Progenitor cell of endocrine pancreas (in vitro differentiated cells): ENCODE measurements at regions not wholly inside any gene's neighbourhood (a gene's known extent, or its start where the extent isn't known, plus 50 kb on each side); places are given as distances from the start of the nearest gene placed in this dataset.

Experiments
- DNase-seq: peaks from one replicate; pipeline ENCODE4 v3.0.0; 2021; ENCODE audit warnings: low spot score; ENCODE audit not compliant: unreplicated experiment
- H3K27ac Mint-ChIP-seq: 2 replicates; pipeline ENCODE4 v1.8.0; 2021; ENCODE audit warnings: mild to moderate bottlenecking, moderate library complexity, mixed read lengths
- H3K27me3 Mint-ChIP-seq: 2 replicates; pipeline ENCODE4 v1.8.0; 2021; ENCODE audit warnings: mixed read lengths
- H3K36me3 Mint-ChIP-seq: 2 replicates; pipeline ENCODE4 v1.8.0; 2022; ENCODE audit warnings: mixed read lengths; ENCODE audit not compliant: insufficient read depth
- H3K4me1 Mint-ChIP-seq: 2 replicates; pipeline ENCODE4 v1.8.0; 2021; ENCODE audit warnings: low read depth, mixed read lengths
- H3K4me3 Mint-ChIP-seq: 2 replicates; pipeline ENCODE4 v1.8.0; 2021; ENCODE audit warnings: low read depth, mild to moderate bottlenecking, moderate library complexity, mixed read lengths
- H3K9me3 Mint-ChIP-seq: 2 replicates; pipeline ENCODE4 v1.8.0; 2021; ENCODE audit warnings: low read depth, mixed read lengths
- TF ChIP-seq, protein P1 (sequence below): fragments of 200-600 bp; sonication (generic); IDR thresholded peaks from one replicate; pipeline ENCODE4 v1.5.0; 2021; ENCODE audit warnings: antibody characterized with exemption, mild to moderate bottlenecking; ENCODE audit not compliant: unreplicated experiment

DNA sequence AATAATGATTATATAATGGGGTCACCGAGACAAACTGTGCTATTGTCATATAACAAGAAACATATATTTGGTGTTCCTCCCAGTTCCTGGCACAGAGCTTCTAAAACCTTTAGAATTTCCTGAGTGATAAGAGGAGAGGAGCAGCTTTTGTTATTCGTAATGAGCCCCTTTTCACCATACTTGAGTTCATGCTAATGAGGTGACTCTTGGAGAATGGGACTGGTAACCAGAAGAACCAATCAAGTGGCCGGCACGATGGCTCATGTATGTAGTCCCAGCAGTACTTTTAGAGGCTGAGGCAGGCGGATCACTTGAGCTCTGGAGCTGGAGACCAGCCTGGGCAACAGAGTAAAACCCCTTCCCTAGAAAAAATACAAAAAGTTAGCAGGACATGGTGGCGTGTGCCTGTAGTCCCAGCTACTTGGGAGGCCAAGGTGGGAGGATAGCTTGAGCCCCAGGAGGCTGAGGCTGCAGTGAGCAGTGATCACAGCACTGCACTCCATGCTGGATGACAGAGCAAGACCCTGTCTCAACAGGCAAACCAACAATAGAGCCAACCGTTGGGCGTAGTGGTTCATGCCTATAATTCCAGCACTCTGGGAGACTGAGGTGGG lies 62.7 kb upstream of the FTH1 start:
- Mint-ChIP-seq H3K9me3 (peaks cover 3% of the 10 kb centered on the region), H3K4me3 (no peak overlapping the region), H3K27ac (no peak overlapping the region), H3K4me1 (peaks cover 5% of the 10 kb centered on the region), H3K27me3 (no peaks in the 10 kb centered on the region), H3K36me3 (no peaks in the 10 kb centered on the region)
- DNase-seq = no peak
- TF ChIP-seq, protein P1, sequence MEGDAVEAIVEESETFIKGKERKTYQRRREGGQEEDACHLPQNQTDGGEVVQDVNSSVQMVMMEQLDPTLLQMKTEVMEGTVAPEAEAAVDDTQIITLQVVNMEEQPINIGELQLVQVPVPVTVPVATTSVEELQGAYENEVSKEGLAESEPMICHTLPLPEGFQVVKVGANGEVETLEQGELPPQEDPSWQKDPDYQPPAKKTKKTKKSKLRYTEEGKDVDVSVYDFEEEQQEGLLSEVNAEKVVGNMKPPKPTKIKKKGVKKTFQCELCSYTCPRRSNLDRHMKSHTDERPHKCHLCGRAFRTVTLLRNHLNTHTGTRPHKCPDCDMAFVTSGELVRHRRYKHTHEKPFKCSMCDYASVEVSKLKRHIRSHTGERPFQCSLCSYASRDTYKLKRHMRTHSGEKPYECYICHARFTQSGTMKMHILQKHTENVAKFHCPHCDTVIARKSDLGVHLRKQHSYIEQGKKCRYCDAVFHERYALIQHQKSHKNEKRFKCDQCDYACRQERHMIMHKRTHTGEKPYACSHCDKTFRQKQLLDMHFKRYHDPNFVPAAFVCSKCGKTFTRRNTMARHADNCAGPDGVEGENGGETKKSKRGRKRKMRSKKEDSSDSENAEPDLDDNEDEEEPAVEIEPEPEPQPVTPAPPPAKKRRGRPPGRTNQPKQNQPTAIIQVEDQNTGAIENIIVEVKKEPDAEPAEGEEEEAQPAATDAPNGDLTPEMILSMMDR = no peak

DNA sequence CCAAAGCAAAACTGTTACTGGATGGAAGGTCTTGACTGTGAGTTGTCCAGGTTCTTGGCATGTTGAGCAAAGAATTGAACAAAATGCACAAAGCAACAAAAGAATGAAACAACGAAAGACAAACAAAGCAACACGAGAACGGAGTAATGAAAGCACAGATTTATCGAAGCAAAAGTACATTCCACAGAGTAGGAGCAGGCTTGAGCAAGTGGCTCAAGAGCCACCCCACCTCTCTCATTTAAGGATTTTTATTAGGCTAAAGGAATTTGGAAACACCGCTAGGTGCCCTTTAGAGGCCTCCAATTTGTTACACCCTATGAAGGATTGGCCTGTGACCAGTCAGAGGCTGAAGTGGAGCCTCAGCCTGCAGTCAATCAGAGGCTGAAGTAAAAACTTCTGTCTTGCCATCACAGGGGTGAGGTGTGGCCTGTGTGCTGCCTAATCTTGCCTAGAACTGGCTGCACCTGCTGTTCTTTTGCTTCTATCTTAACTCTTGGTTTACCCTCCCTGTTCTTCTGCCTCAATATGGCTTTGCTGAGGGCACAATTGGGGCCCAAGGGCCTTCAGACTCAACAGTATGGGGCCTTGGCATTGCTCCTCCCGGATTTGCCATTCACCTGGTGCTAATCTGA lies 59.4 kb upstream of the FTH1 start:
- TF ChIP-seq, protein P1 = no peak
- DNase-seq = no peak
- H3K4me1 Mint-ChIP-seq = peaks cover 5% of the 10 kb centered on the region
- H3K27me3 Mint-ChIP-seq = no peaks in the 10 kb centered on the region
- no peak overlapping the region for H3K27ac Mint-ChIP-seq
- H3K9me3 Mint-ChIP-seq = peaks cover 8% of the 10 kb centered on the region
- H3K36me3 Mint-ChIP-seq = no peaks in the 10 kb centered on the region
- H3K4me3 Mint-ChIP-seq = no peak overlapping the region

DNA sequence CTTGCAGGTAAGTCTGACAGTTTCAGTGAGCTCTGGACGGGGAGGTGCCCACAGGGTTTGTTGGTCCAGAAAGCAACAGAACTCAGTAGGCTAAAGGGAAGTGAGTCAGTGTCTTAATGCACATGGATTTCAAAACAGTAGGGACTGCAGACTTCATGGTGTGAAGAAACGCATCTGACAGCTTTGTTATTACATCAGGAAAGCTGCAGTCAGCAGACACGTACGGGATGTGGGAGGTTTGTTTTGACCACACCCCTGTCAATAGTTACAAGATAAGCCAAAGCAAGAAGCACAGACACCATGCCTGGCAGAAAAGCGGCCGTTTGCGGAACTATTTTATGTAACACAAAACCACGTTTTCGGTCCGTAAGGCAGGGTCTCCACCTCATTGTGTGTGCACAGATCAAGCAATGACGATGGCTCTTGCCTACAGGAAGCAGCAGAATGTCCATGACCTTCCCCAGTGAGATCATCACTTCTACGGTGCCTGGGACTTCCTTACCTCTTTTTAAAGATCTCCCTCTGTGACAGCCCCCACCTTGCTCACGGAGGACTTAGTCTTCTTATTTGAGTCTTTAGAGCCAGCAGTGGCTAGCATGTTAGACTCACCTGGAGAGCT lies 58.2 kb upstream of the FTH1 start:
- Mint-ChIP-seq H3K9me3 (peaks cover 14% of the 10 kb centered on the region), H3K4me1 (peaks cover 5% of the 10 kb centered on the region), H3K36me3 (no peaks in the 10 kb centered on the region), H3K27me3 (no peaks in the 10 kb centered on the region), H3K4me3 (no peak overlapping the region), H3K27ac (no peak overlapping the region)
- no peak for DNase-seq
- TF ChIP-seq, protein P1 = no peak

DNA sequence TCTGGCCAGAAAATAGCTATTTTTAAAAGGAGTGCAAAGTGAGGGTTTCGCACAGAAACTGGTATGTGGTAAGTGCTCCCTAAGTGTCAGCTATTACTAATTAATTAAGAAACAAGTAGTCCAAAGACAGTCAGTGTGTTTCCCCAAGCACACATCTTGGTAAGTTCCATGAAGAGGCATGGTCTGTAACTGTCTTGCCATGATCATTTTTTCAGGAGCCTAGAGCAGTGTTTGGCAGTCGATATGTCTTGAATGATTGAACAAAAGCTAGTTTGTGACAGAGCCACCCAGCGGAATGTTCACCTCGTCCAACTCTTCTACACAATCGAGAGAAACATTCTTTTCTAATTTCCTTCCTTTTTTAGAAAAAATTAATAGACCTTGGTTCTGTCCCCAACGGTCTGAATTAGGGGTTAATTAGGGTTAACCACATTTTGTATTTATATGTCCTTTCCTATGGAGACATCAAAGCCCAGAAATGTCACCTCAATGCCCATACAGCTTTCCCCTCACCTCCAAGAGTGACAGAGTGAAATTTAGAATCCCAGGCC lies 57.6 kb upstream of the FTH1 start:
- Mint-ChIP-seq H3K9me3 (peaks cover 14% of the 10 kb centered on the region), H3K36me3 (no peaks in the 10 kb centered on the region), H3K27ac (no peak overlapping the region), H3K27me3 (no peaks in the 10 kb centered on the region), H3K4me1 (peaks cover 5% of the 10 kb centered on the region), H3K4me3 (no peak overlapping the region)
- TF ChIP-seq, protein P1 = no peak
- DNase-seq = no peak

DNA sequence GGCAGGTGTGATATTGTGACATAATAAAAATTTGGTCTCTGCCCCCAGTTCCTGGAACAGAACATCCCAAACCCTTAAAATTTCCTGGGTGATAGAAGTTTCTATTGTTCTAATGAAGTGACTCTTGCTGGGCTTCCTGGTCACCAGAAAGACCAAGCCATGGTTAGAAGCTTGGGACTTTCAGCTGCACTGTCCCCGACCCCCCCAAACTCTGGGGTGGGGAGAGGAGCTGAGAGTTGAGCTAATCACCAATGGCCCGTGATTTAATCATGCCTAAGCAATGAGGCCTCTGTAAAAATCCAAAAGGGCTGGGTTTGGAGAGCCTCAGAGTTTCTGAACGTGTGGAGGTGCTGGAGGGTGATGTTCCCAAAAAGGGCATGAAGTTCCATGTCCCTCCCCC lies 54.8 kb upstream of the FTH1 start:
- Mint-ChIP-seq H3K27ac (no peak overlapping the region), H3K36me3 (no peaks in the 10 kb centered on the region), H3K9me3 (peaks cover 14% of the 10 kb centered on the region), H3K4me1 (peaks cover 5% of the 10 kb centered on the region), H3K4me3 (no peak overlapping the region), H3K27me3 (no peaks in the 10 kb centered on the region)
- no peak for DNase-seq
- TF ChIP-seq, protein P1 = no peak
